Testis (tissue), 2 donors: ENCODE measurements at regions not wholly inside any gene's neighbourhood (a gene's known extent, or its start where the extent isn't known, plus 50 kb on each side); places are given as distances from the start of the nearest gene placed in this dataset.

Source experiments
- CTCF ChIP-seq, 3 experiments: fragments of 450-650 bp in 2 of 3; fragments of 200-600 bp in 1 of 3; sonication (generic) in 1 of 3; IDR thresholded peaks; one replicate each; pipeline ENCODE4 v1.5.1; 2016 to 2019; ENCODE audit warnings: antibody characterized with exemption in 3 of 3, mild to moderate bottlenecking in 2 of 3, moderate library complexity in 1 of 3
- POLR2A ChIP-seq: fragments of 450-650 bp; IDR thresholded peaks from one replicate; pipeline ENCODE4 v1.6.1; 2017; ENCODE audit warnings: antibody characterized with exemption, mild to moderate bottlenecking, moderate library complexity

DNA sequence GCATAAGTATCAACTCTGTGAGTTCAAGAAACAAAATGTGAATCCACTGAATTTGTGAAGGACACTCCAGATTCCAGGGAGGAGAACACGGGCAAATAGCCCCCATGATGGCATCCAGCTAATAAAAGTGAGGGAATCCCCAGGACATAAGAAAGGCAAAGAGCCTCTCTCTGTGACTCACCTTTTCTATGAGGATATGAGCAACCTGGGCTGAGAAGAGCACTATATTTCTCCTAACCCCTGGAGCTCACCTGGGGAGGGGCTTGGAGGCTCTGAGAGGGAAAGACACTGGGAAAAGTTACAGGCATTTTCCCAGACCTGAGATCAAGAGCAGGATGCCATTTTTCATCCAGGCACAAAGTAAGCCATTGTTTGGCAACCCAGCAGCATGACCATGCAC is 1298.8 kb downstream of the PLA2G4A start:
- TF ChIP-seq CTCF (IDR thresholded peaks at IDR 0.05) (no peak), POLR2A (no peak)
